Urinary bladder (tissue), 3 donors: ENCODE measurements at regions not wholly inside any gene's neighbourhood (a gene's known extent, or its start where the extent isn't known, plus 50 kb on each side); places are given as distances from the start of the nearest gene placed in this dataset.
"Not testable (repeated sequence)": the region's sequence is repeated elsewhere in the genome, so short reads cannot be mapped to it uniquely, and the experiment has no call there.

Experiments used
- DNase-seq: peaks from one replicate; pipeline ENCODE4 v3.0.0-alpha.2; 2015; ENCODE audit errors: extremely low spot score
- H3K27ac ChIP-seq: one replicate; pipeline ENCODE4 v1.5.1; 2013; ENCODE audit warnings: low read depth, mild to moderate bottlenecking, moderate library complexity
- H3K36me3 ChIP-seq: one replicate; pipeline ENCODE4 v1.6.1; 2013; ENCODE audit warnings: mild to moderate bottlenecking, moderate library complexity; ENCODE audit not compliant: insufficient read depth
- H3K4me1 ChIP-seq: one replicate; pipeline ENCODE4 v1.6.1; 2013; ENCODE audit warnings: mild to moderate bottlenecking, moderate library complexity; ENCODE audit not compliant: insufficient read depth
- H3K4me3 ChIP-seq: one replicate; pipeline ENCODE4 v1.5.1; 2013; ENCODE audit warnings: low read depth, low read length
- WGBS: extraction: QIAGEN DNeasy Blood & Tissue Kit; methylation state at CpG from one replicate; pipeline ENCODE4 v1.1.7; 2013; 5-methylcytosine and 5-hydroxymethylcytosine counted together
- donor health status: healthy with polysubstance abuse.
- donor health status: healthy.

- Histone ChIP-seq H3K4me3 (no peak overlapping the region), H3K27ac (no peak overlapping the region), H3K36me3 (no peaks in the 10 kb centered on the region), H3K4me1 (no peaks in the 10 kb centered on the region)
- no peak for DNase-seq
- 27% methylated on average over 2 of the region's 2 CpGs for WGBS
Observed at GRCh38 chrX:125153621-125154020, 166.1 kb upstream of the TEX13C start.

DNA sequence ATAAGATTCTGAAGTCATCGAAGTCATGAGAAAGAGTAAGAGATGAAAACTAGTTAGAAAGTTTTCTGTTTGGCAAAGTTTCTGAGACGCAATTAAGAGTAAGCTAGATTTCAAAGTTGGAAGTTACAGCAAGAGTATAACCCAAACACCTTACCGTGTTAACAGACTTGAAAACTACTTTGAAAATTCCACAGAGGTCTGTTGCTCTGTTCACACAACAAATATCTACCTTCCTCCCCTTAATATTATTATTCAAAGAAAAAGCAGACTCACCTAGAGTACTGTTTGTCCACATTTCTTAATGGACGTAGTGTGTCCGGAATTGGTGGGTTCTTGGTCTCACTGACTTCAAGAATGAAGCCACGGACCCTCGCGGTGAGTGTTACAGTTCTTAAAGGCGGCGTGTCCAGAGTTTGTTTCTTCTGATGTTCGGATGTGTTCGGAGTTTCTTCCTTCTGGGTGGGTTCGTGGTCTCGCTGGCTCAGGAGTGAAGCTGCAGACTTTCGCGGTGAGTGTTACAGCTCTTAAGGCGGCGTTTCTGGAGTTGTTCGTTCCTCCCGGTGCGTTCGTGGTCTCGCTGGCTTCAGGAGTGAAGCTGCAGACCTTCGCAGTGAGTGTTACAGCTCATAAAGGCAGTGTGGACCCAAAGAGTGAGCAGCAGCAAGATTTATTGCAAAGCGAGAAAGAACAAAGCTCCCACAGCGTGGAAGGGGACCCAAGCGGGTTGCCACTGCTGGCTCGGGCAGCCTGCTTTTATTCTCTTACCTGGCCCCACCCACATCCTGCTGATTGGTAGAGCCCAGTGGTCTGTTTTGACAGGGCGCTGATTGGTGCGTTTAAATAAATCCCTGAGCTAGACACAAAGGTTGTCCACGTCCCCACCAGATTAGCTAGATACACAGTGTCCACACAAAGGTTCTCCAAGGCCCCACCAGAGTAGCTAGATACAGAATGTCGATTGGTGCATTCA lies 165.1 kb upstream of the TEX13C start:
- not testable (repeated sequence) for H3K36me3 ChIP-seq, DNase-seq, H3K4me3 ChIP-seq, H3K4me1 ChIP-seq, H3K27ac ChIP-seq
- 89% methylated on average over 27 of the region's 32 CpGs for WGBS

DNA sequence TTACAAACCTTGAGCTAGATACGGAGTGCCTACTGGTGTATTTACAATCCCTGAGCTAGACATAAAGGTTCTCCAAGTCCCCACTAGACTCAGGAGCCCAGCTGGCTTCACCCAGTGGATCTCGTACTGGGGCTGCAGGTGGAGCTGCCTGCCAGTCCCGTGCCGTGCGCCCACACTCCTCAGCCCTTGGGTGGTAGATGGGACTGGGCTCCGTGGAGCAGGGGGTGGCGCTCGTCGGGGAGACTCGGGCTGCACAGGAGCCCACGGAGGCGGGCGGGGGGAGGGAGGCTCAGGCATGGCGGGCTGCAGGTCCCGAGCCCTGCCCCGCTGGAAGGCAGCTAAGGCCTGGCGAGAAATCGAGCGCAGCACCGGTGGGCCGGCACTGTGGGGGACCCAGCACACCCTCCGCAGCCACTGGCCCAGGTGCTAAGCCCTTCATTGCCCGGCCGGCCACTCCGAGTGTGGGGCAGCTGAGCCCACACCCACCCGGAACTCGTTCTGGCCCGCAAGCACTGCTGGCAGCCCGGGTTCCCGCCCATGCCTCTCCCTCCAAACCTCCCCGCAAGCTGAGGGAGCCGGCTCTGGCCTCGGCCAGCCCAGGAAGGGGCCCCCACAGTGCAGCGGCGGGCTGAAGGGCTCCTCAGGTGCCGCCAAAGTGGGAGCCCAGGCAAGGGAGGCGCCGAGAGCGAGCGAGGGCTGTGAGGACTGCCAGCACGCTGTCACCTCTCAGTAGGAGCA lies 164.2 kb upstream of the TEX13C start:
- H3K36me3 ChIP-seq, DNase-seq, H3K4me3 ChIP-seq, H3K27ac ChIP-seq, H3K4me1 ChIP-seq: not testable (repeated sequence)
- WGBS = 96% methylated on average over 35 of the region's 41 CpGs

DNA sequence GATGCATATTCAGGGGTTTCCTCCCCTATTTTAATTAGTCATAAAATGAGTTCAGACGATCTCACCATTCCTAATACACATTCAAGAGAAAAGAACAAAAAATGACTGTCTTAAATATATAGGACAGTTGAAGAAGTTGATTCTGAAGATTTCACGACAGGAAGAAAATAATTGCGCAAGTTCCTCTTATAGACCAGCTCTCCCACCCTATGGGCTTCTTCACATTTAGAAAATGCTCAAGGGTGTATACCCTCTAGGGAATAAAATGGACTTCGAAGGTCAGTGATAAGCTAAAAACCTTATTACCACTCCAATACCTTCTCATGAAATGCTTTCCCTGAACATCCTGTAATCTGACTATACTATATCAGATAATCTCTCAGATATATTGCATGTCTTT lies 149.2 kb upstream of the TEX13C start:
- 89% methylated on average over 4 of the region's 4 CpGs for WGBS
- Histone ChIP-seq H3K4me1 (no peaks in the 10 kb centered on the region), H3K27ac (no peak overlapping the region), H3K36me3 (no peaks in the 10 kb centered on the region), H3K4me3 (no peak overlapping the region)
- no peak for DNase-seq

DNA sequence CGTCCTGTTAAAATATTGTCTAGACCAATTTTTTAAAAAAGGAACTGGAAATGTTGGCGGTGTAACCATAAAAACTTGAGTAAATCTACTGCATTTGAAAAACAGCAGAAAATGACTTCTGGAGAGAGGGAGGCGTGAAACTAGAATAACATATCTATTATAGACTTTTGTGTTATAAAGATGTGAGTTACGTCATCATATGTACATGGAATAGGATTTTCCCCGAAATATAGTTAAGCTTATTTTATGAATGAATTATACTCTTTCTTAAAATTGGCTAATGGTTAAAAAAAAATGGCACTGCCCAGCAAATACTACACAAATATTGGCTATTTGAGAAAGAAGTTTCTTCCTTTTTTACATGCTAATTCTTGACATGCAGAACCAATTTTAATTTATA lies 147.1 kb upstream of the TEX13C start:
- 91% methylated on average over 5 of the region's 5 CpGs for WGBS
- no peak overlapping the region for H3K27ac ChIP-seq

GRCh38 chrX:125175991-125176584 lies 143.6 kb upstream of the TEX13C start:
- Histone ChIP-seq H3K4me3 (no peak overlapping the region), H3K27ac (no peak overlapping the region), H3K4me1 (no peaks in the 10 kb centered on the region), H3K36me3 (no peaks in the 10 kb centered on the region)
- no peak for DNase-seq
- 0% methylated on average over 1 of the region's 1 CpG for WGBS

More for the DNA sequence above, 147.1 kb upstream of the TEX13C start:
- Histone ChIP-seq H3K4me3 (no peak overlapping the region), H3K36me3 (no peaks in the 10 kb centered on the region), H3K4me1 (no peaks in the 10 kb centered on the region)
- DNase-seq = no peak

DNA sequence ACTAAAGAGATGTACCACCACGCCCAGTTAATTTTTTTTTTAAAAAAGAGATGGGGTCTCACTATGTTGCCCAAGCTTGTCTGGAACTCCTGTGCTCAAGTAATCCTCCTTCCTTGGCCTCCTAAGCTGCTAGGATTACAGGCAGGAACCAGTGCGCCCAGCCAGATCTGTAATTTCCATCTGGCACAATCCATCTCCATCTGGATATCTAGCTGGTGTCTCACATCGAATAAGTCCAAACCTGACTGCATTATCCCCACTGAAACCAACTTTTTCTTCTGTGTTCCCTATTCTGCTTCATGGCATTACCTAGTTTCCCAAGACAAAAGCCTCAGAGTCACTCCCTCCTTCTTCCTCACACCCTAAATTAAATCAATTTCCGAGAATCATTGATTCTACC lies 125.8 kb upstream of the TEX13C start:
- Histone ChIP-seq H3K4me1 (no peaks in the 10 kb centered on the region), H3K4me3 (no peak overlapping the region), H3K36me3 (no peaks in the 10 kb centered on the region), H3K27ac (no peak overlapping the region)
- WGBS = 94% methylated on average over 4 of the region's 4 CpGs
- DNase-seq = no peak

DNA sequence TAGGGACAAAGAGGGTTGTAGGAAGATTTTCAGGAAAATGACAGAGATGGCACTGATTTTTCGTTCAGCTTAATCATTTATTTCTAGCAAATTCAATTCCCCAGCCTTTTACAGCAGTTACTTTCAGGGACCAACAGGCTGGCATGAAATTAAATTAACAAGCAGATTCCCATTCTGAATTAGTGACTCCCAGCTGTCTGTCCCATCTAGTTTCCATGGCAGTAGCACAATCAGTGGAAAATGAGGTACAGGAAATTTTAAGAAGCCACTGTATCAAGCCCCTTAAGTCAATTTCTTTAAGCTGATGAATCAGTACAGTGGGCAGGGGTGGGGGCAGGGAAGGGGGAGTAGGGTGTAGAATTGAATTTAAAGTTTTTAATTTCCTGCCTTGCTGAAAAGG lies 121.1 kb upstream of the TEX13C start:
- Histone ChIP-seq H3K4me1 (no peaks in the 10 kb centered on the region), H3K4me3 (no peak overlapping the region), H3K36me3 (no peaks in the 10 kb centered on the region), H3K27ac (no peak overlapping the region)
- 81% methylated on average over 1 of the region's 1 CpG for WGBS
- DNase-seq = no peak

GRCh38 chrX:125202591-125203248 lies 117.0 kb upstream of the TEX13C start:
- H3K36me3 ChIP-seq = no peaks in the 10 kb centered on the region
- no peaks in the 10 kb centered on the region for H3K4me1 ChIP-seq
- no peak overlapping the region for H3K27ac ChIP-seq
- no peak for DNase-seq
- WGBS = under 1% methylated on average over 33 of the region's 33 CpGs
- H3K4me3 ChIP-seq = peak overlapping the region; percentile 9

DNA sequence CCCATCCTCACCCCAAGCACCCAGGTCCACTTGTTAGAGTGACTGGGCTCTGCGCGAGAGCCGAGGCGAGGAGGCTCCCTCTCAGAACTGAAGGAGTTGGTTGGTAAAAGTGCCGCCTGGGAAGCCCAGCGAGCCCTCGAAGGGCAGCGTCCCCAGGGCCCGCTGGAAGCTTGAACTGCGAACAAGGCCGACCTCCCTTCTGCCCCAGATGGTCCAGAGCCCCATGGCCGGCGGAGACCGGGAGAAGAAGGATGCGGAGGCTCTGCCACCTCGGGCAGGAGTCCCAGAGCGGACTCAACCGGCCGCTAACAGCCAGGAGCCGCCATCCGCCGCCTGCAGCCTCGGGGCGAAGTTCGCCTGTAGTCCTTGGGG lies 116.3 kb upstream of the TEX13C start:
- 2% methylated on average over 25 of the region's 25 CpGs for WGBS

DNA sequence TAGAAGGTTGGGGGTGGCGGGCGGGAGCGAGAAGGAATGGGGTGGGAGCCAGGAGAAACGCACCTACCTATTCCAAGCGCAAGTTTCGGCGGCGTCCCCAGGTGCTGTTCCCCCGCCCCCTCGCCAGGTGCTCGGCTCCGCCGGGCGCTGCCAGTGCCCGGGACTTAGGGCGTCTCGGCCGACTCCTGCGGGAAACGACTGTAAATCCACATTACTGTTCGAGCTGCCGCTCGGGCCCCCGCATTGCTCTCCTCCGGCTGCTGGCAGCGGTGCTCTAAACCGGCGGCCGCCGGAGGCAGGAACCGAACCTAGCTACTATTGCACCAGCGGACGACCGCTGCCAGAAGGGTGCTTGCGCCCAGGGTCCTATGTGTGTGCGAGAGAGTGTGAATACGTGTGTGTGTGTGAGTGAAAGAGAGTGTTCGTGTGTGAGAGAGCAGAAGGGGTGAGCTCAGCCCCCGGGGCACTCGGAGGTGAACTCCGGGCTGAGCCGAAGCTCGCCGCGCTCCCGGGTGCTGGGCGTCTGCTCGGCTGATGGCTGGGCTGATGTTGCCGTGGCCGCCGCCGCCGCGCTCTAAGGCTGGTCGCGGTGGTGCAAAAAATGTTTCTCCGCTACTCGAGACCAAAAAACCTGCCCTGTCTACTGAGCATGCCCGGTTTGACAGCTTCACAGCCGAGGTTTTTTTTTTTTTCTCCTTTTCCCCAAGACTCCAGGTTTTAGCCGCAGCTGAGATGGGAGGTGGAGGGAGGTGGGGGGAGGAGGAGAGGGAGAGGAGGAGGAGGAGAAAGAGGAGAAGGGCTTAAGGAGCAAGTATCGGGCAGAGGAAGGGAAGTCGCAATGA lies 115.7 kb upstream of the TEX13C start:
- H3K27ac ChIP-seq = no peak overlapping the region
- under 1% methylated on average over 63 of the region's 63 CpGs for WGBS
- H3K4me3 ChIP-seq = peak overlapping the region; percentile 42
- no peaks in the 10 kb centered on the region for H3K36me3 ChIP-seq
- H3K4me1 ChIP-seq = no peaks in the 10 kb centered on the region
- no peak for DNase-seq

More for the DNA sequence above, 116.3 kb upstream of the TEX13C start:
- H3K36me3 ChIP-seq = no peaks in the 10 kb centered on the region
- no peak overlapping the region for H3K27ac ChIP-seq
- H3K4me3 ChIP-seq = peak overlapping the region; percentile 9
- no peaks in the 10 kb centered on the region for H3K4me1 ChIP-seq
- no peak for DNase-seq

DNA sequence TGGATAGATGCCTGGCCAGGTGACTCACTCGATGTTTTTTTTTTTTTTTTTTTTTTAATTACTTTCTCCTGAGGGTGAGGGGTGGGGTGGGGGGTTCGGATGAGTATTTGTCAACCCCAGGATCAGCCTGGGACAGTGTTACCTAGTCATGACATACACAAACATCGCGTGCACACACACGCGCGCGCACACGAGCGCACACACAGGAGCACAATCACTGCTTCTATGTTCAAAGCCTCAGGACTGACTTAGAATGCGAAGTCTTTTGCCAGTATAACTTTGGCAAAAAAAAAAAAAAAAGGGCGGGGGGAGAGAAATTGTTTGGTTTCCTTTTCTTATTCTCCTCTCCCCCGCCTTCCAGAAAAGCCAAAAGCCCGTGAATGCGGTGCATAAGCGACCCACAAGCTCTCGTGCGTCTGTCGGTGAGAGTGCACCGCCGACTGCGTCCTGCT lies 115.0 kb upstream of the TEX13C start:
- WGBS = under 1% methylated on average over 21 of the region's 22 CpGs
- Histone ChIP-seq H3K4me1 (no peaks in the 10 kb centered on the region), H3K4me3 (peak overlapping the region; percentile 42), H3K27ac (no peak overlapping the region), H3K36me3 (no peaks in the 10 kb centered on the region)
- no peak for DNase-seq
